ENCODE measurements at regions not wholly inside any gene's neighbourhood (a gene's known extent, or its start where the extent isn't known, plus 50 kb on each side); places are given as distances from the start of the nearest gene placed in this dataset.
"Not testable (repeated sequence)": the region's sequence is repeated elsewhere in the genome, so short reads cannot be mapped to it uniquely, and the experiment has no call there.

GRCh38 chr2:131661101-131661782, 133.6 kb downstream of the CCDC74A start (continued):
- TF ChIP-seq, protein P1, sequence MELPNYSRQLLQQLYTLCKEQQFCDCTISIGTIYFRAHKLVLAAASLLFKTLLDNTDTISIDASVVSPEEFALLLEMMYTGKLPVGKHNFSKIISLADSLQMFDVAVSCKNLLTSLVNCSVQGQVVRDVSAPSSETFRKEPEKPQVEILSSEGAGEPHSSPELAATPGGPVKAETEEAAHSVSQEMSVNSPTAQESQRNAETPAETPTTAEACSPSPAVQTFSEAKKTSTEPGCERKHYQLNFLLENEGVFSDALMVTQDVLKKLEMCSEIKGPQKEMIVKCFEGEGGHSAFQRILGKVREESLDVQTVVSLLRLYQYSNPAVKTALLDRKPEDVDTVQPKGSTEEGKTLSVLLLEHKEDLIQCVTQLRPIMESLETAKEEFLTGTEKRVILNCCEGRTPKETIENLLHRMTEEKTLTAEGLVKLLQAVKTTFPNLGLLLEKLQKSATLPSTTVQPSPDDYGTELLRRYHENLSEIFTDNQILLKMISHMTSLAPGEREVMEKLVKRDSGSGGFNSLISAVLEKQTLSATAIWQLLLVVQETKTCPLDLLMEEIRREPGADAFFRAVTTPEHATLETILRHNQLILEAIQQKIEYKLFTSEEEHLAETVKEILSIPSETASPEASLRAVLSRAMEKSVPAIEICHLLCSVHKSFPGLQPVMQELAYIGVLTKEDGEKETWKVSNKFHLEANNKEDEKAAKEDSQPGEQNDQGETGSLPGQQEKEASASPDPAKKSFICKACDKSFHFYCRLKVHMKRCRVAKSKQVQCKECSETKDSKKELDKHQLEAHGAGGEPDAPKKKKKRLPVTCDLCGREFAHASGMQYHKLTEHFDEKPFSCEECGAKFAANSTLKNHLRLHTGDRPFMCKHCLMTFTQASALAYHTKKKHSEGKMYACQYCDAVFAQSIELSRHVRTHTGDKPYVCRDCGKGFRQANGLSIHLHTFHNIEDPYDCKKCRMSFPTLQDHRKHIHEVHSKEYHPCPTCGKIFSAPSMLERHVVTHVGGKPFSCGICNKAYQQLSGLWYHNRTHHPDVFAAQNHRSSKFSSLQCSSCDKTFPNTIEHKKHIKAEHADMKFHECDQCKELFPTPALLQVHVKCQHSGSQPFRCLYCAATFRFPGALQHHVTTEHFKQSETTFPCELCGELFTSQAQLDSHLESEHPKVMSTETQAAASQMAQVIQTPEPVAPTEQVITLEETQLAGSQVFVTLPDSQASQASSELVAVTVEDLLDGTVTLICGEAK (IDR thresholded peaks at IDR 0.05): peak; percentile 21; the same call in 1 of the 2 replicates
- TF ChIP-seq, protein P1 (CRISPR knock-in tag; IDR thresholded peaks at IDR 0.05): not testable (repeated sequence)
- TF ChIP-seq ZFP36 (IDR thresholded peaks at IDR 0.05; ENCODE audit: low read depth, low read length, partially characterized antibody) (peak; percentile 69), NRF1 (conservative IDR thresholded peaks at IDR 0.05 in 1 of 2, IDR thresholded peaks at IDR 0.05 in 1 of 2) (peak; percentile 48 to 61; a peak in 2 of 4 replicates), SPI1 (IDR thresholded peaks at IDR 0.05; ENCODE audit: borderline replicate concordance, low read depth, low read length) (peak; percentile 79), L3MBTL2 (IDR thresholded peaks at IDR 0.05) (0 out of 2 replicates have a peak, but pooled peaks have one; percentile 13), CTBP1 (IDR thresholded peaks at IDR 0.05; ENCODE audit: borderline replicate concordance) (0 out of 2 replicates have a peak, but pooled peaks have one; percentile 18), ZBTB11 (CRISPR knock-in tag; IDR thresholded peaks at IDR 0.05) (peak in 1 of 3 experiments; percentile 66; a peak in 1 of 6 replicates)

All from K562 (cell line).